ENCODE measurements at regions not wholly inside any gene's neighbourhood (a gene's known extent, or its start where the extent isn't known, plus 50 kb on each side); places are given as distances from the start of the nearest gene placed in this dataset.

GRCh38 chr13:91146601-91147000 is 200.9 kb upstream of the MIR17HG start:
- ATAC-seq (no peak), DNase-seq (ENCODE audit: low read depth, low spot score) (no peak)
- Histone ChIP-seq H3K27me3 (ENCODE audit: insufficient read depth, low read length) (peaks cover 13% of the 10 kb centered on the region), H4K20me1 (ENCODE audit: insufficient read depth) (no peaks in the 10 kb centered on the region), H3K9ac (ENCODE audit: low read length) (no peak overlapping the region), H3K79me2 (ENCODE audit: insufficient read depth, low read length) (no peaks in the 10 kb centered on the region), H3K4me2 (ENCODE audit: low read length) (no peak overlapping the region), H2AFZ (ENCODE audit: low read depth, low read length, poor library complexity, severe bottlenecking) (no peak overlapping the region), H3K4me1 (ENCODE audit: control insufficient read depth in 1 of 2, insufficient read depth in 2 of 2, low read length in 2 of 2) (no peaks in the 10 kb centered on the region), H3K27ac (ENCODE audit: low read depth, low read length) (no peak overlapping the region), H3K9me2 (ENCODE audit: insufficient read depth) (no peaks in the 10 kb centered on the region), H3K36me3 (ENCODE audit: control insufficient read depth in 1 of 2, insufficient read depth in 2 of 2, low read length in 2 of 2) (no peaks in the 10 kb centered on the region), H3K9me3 (ENCODE audit: control insufficient read depth in 1 of 2, insufficient read depth in 1 of 2, low read depth in 1 of 2, low read length in 2 of 2) (no peaks in the 10 kb centered on the region), H3K4me3 (replicated peaks in 1 of 2; ENCODE audit: low read depth in 1 of 2, low read length in 2 of 2) (no peak overlapping the region)
- ChIA-PET CTCF (no interaction called here), RAD21 (ENCODE audit: low non-redundant PET in 1 of 2, low total read pairs in 2 of 2, uncharacterized antibody in 2 of 2, unreplicated experiment in 2 of 2) (no interaction called here), POLR2A (no interaction called here)
- BruUV-seq (replicated peaks) = no TSS peak
- no peak for TF ChIP-seq CBX3 (IDR thresholded peaks at IDR 0.05; ENCODE audit: low read depth)
- TF ChIP-seq CTCF (IDR thresholded peaks at IDR 0.05 in 2 of 3, conservative IDR thresholded peaks at IDR 0.05 in 1 of 3; ENCODE audit: borderline replicate concordance in 1 of 3, insufficient read depth in 1 of 3, low read depth in 2 of 3, low read length in 2 of 3) = no peak
- no peak for TF ChIP-seq CEBPB (IDR thresholded peaks at IDR 0.05; ENCODE audit: low read depth)
- intact Hi-C loops (cut with micrococcal nuclease) = no loop called here

GRCh38 chr13:91148098-91148497 is 199.4 kb upstream of the MIR17HG start:
- POLR2A ChIA-PET = no interaction called here
- CTCF ChIA-PET = no interaction called here
- Histone ChIP-seq H3K4me3 (replicated peaks in 1 of 2; ENCODE audit: low read depth in 1 of 2, low read length in 2 of 2) (no peak overlapping the region), H3K36me3 (ENCODE audit: control insufficient read depth in 1 of 2, insufficient read depth in 2 of 2, low read length in 2 of 2) (no peaks in the 10 kb centered on the region), H3K9me3 (ENCODE audit: control insufficient read depth in 1 of 2, insufficient read depth in 1 of 2, low read depth in 1 of 2, low read length in 2 of 2) (no peaks in the 10 kb centered on the region), H4K20me1 (ENCODE audit: insufficient read depth) (no peaks in the 10 kb centered on the region), H3K4me1 (ENCODE audit: control insufficient read depth in 1 of 2, insufficient read depth in 2 of 2, low read length in 2 of 2) (no peaks in the 10 kb centered on the region), H3K9me2 (ENCODE audit: insufficient read depth) (no peaks in the 10 kb centered on the region), H3K27ac (ENCODE audit: low read depth, low read length) (no peak overlapping the region), H3K4me2 (ENCODE audit: low read length) (no peak overlapping the region), H3K27me3 (ENCODE audit: insufficient read depth, low read length) (peaks cover 6% of the 10 kb centered on the region), H2AFZ (ENCODE audit: low read depth, low read length, poor library complexity, severe bottlenecking) (no peak overlapping the region), H3K79me2 (ENCODE audit: insufficient read depth, low read length) (no peaks in the 10 kb centered on the region), H3K9ac (ENCODE audit: low read length) (no peak overlapping the region)
- no TSS peak for BruUV-seq (replicated peaks)
- ATAC-seq (no peak), DNase-seq (ENCODE audit: low read depth, low spot score) (no peak)
- intact Hi-C loops (cut with micrococcal nuclease) = no loop called here
- RAD21 ChIA-PET (ENCODE audit: low non-redundant PET in 1 of 2, low total read pairs in 2 of 2, uncharacterized antibody in 2 of 2, unreplicated experiment in 2 of 2) = no interaction called here
- TF ChIP-seq EZH2phosphoT487 (IDR thresholded peaks at IDR 0.05; ENCODE audit: borderline replicate concordance) (no peak), ATF3 (IDR thresholded peaks at IDR 0.05) (no peak), POLR2AphosphoS5 (IDR thresholded peaks at IDR 0.05; ENCODE audit: low read depth, low read length) (no peak), RAD21 (IDR thresholded peaks at IDR 0.05; ENCODE audit: low read depth) (no peak), JUND (IDR thresholded peaks at IDR 0.05) (no peak), SRF (IDR thresholded peaks at IDR 0.05; ENCODE audit: low read depth) (no peak), EGR1 (IDR thresholded peaks at IDR 0.05; ENCODE audit: low read depth) (no peak), CBX3 (IDR thresholded peaks at IDR 0.05; ENCODE audit: low read depth) (no peak), TCF7L2 (IDR thresholded peaks at IDR 0.05; ENCODE audit: borderline replicate concordance, extremely low read depth, insufficient read depth, insufficient read length) (no peak), REST (IDR thresholded peaks at IDR 0.05; ENCODE audit: low read depth) (no peak), MAX (IDR thresholded peaks at IDR 0.05) (no peak), CEBPB (IDR thresholded peaks at IDR 0.05; ENCODE audit: low read depth) (no peak)

Data from HCT116 (cell line).